ENCODE measurements at regions not wholly inside any gene's neighbourhood (a gene's known extent, or its start where the extent isn't known, plus 50 kb on each side); places are given as distances from the start of the nearest gene placed in this dataset.

- no peak for DNase-seq
These were observed 129.5 kb upstream of the PRNP start for GRCh38 chr20:4556781-4557180.

GRCh38 chr20:4555188-4555890 is 130.9 kb upstream of the PRNP start:
- DNase-seq: no peak

GRCh38 chr20:4554346-4554745 is 131.9 kb upstream of the PRNP start:
- DNase-seq: no peak

GRCh38 chr20:4552075-4552640 is 134.1 kb upstream of the PRNP start:
- DNase-seq: no peak

GRCh38 chr20:4550740-4551139 is 135.5 kb upstream of the PRNP start:
- DNase-seq: no peak

- DNase-seq: no peak
These were observed 136.5 kb upstream of the PRNP start for GRCh38 chr20:4549711-4550259.

GRCh38 chr20:4548552-4548951 is 137.7 kb upstream of the PRNP start:
- DNase-seq: no peak

- DNase-seq: no peak
These were observed 139.5 kb upstream of the PRNP start for GRCh38 chr20:4546786-4547185.

- DNase-seq: no peak
These were observed 139.9 kb upstream of the PRNP start for GRCh38 chr20:4546342-4546741.

GRCh38 chr20:4545526-4545925 is 140.7 kb upstream of the PRNP start:
- DNase-seq: no peak

GRCh38 chr20:4544765-4545164 is 141.5 kb upstream of the PRNP start:
- DNase-seq: no peak

- no peak for DNase-seq
These were observed 144.0 kb upstream of the PRNP start for GRCh38 chr20:4542270-4542669.

- DNase-seq: no peak
These were observed 151.9 kb upstream of the PRNP start for GRCh38 chr20:4534315-4534714.

- no peak for DNase-seq
These were observed 152.7 kb upstream of the PRNP start for GRCh38 chr20:4533368-4534133.

GRCh38 chr20:4532772-4533171 is 153.5 kb upstream of the PRNP start:
- DNase-seq: no peak

- DNase-seq: no peak
These were observed 161.5 kb upstream of the PRNP start for GRCh38 chr20:4524792-4525191.

GRCh38 chr20:4524307-4524706 is 161.9 kb upstream of the PRNP start:
- no peak for DNase-seq

GRCh38 chr20:4522310-4522709 is 163.9 kb upstream of the PRNP start:
- DNase-seq: no peak

- DNase-seq: no peak
These were observed 164.9 kb upstream of the PRNP start for GRCh38 chr20:4521170-4521968.

- no peak for DNase-seq
These were observed 166.7 kb upstream of the PRNP start for GRCh38 chr20:4519534-4519933.

GRCh38 chr20:4516876-4517275 is 169.4 kb upstream of the PRNP start:
- DNase-seq: no peak

GRCh38 chr20:4513720-4514119 is 172.5 kb upstream of the PRNP start:
- DNase-seq: no peak

GRCh38 chr20:4512891-4513550 is 173.2 kb upstream of the PRNP start:
- DNase-seq: no peak
